OCI-LY7 (cell line): ENCODE measurements at regions not wholly inside any gene's neighbourhood (a gene's known extent, or its start where the extent isn't known, plus 50 kb on each side); places are given as distances from the start of the nearest gene placed in this dataset.

Experiments used
- BruUV-seq: library from RNA; stranded (reverse); fragments of 400-500 nt; replicated peaks from 2 replicates; lab custom pipeline; 2021; lab: Mats Ljungman, UMichigan
- CTCF ChIA-PET: fragments of 300-600 bp; sonication (Branson Sonifier 250); formaldehyde crosslinking; loops from one replicate; lab custom pipeline; 2022; ENCODE audit warnings: antibody characterized with exemption; ENCODE audit not compliant: unreplicated experiment; lab: Charles Lee
- POLR2A ChIA-PET: fragments of 300-600 bp; sonication (Branson Sonifier 250); formaldehyde crosslinking; loops from one replicate; lab custom pipeline; 2022; ENCODE audit warnings: antibody characterized with exemption; lab: Charles Lee
- DNase-seq: peaks from one replicate; pipeline ENCODE4 v3.0.0-alpha.2; 2015; ENCODE audit warnings: low spot score
- H2AFZ ChIP-seq: fragments of 200-600 bp; sonication (generic), shearing (Covaris generic); 2 replicates; pipeline ENCODE4 v1.6.1; 2014; ENCODE audit warnings: mild to moderate bottlenecking, antibody characterized with exemption, low read length, moderate library complexity
- H3K27ac ChIP-seq: fragments of 200-600 bp; sonication (generic); 2 replicates; pipeline ENCODE4 v1.5.1; 2014; ENCODE audit warnings: mixed run types, low read depth, mild to moderate bottlenecking, moderate library complexity, low read length, inconsistent platforms; ENCODE audit not compliant: poor library complexity, severe bottlenecking
- H3K36me3 ChIP-seq: fragments of 200-600 bp; sonication (generic); 2 replicates; pipeline ENCODE4 v1.6.1; 2014; ENCODE audit warnings: mild to moderate bottlenecking, antibody characterized with exemption, low read length, moderate library complexity, mixed read lengths; ENCODE audit not compliant: insufficient read depth
- H3K4me1 ChIP-seq: fragments of 200-600 bp; sonication (generic); 2 replicates; pipeline ENCODE4 v1.5.1; 2014; ENCODE audit warnings: mild to moderate bottlenecking, low read length; ENCODE audit not compliant: insufficient read depth, poor library complexity, severe bottlenecking
- H3K4me2 ChIP-seq: fragments of 200-600 bp; sonication (generic); 2 replicates; pipeline ENCODE4 v1.6.1; 2014; ENCODE audit warnings: mild to moderate bottlenecking, low read length
- H3K4me3 ChIP-seq: fragments of 200-600 bp; sonication (generic); 2 replicates; pipeline ENCODE4 v1.5.1; 2014; ENCODE audit warnings: mild to moderate bottlenecking, low read depth, low read length; ENCODE audit not compliant: poor library complexity, severe bottlenecking
- H3K79me2 ChIP-seq: fragments of 200-600 bp; sonication (generic); 2 replicates; pipeline ENCODE4 v1.6.1; 2016; ENCODE audit warnings: low read depth, mild to moderate bottlenecking, low read length, moderate library complexity, mixed read lengths; ENCODE audit not compliant: insufficient read depth
- H3K9me2 ChIP-seq: fragments of 200-600 bp; sonication (generic); 2 replicates; pipeline ENCODE4 v1.6.1; 2016; ENCODE audit warnings: mild to moderate bottlenecking, low read length, mixed read lengths; ENCODE audit not compliant: insufficient read depth
- H3K9me3 ChIP-seq: fragments of 200-600 bp; sonication (generic); 2 replicates; pipeline ENCODE4 v1.6.1; 2014; ENCODE audit warnings: mild to moderate bottlenecking, mixed run types, low read length, mixed read lengths
- H4K20me1 ChIP-seq: fragments of 200-600 bp; sonication (generic); 2 replicates; pipeline ENCODE4 v1.6.1; 2014; ENCODE audit warnings: mild to moderate bottlenecking, antibody characterized with exemption, low read length, moderate library complexity, mixed read lengths; ENCODE audit not compliant: insufficient read depth
- EZH2phosphoT487 ChIP-seq: fragments of 200-600 bp; sonication (generic); IDR thresholded peaks from 2 replicates; pipeline ENCODE4 v1.6.1; 2018; ENCODE audit warnings: low read depth, borderline replicate concordance, mild to moderate bottlenecking, mixed run types, antibody characterized with exemption, low read length, moderate library complexity, mixed read lengths
- intact Hi-C: fragments of 100-400 bp; cut with micrococcal nuclease; formaldehyde crosslinking; loops from one replicate; pipeline ENCODE4 v1.10.0; 2022; ENCODE audit not compliant: unreplicated experiment
- TF ChIP-seq, protein P1 (sequence below): fragments of 200-600 bp; sonication (generic); conservative IDR thresholded peaks from 2 replicates; pipeline ENCODE4 v1.5.1; 2014; ENCODE audit warnings: mild to moderate bottlenecking, antibody characterized with exemption, low read length, moderate library complexity, mixed read lengths

DNA sequence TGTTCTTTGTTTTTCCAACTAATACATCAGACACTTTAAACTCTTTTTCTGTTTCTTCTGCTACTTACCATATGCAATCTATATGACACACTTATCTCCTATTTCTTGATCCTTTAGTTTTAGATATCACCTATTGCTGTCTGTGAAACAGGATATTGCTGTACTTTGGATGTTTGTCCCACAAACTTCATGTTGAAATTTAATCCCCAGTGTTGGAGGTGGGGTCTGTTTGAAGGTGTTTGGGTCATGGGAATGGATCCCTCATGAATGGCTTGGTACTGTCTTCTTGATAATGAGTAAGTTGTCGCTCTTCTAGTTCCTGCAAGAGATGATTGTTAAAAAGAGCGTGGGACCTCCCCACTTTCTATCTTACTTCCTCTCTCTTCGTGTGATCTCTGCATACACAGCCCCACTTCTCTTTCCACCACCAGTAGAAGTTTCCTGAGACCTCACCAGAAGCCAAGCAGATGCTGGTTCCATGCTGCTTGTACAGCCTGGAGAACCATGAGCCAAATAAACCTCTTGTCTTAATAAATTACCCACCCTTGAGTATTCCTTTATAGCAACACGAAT, 244.2 kb downstream of the NHLRC3 start:
- no peak for DNase-seq
- Histone ChIP-seq H3K9me2 (no peaks in the 10 kb centered on the region), H3K27ac (no peak overlapping the region), H3K9me3 (0 out of 2 replicates have a peak, but pooled peaks cover 5% of the 10 kb centered on the region), H2AFZ (no peak overlapping the region), H3K4me2 (no peak overlapping the region), H3K4me3 (no peak overlapping the region), H3K36me3 (no peaks in the 10 kb centered on the region), H4K20me1 (no peaks in the 10 kb centered on the region), H3K4me1 (no peaks in the 10 kb centered on the region), H3K79me2 (no peaks in the 10 kb centered on the region)
- no TSS peak for BruUV-seq
- ChIA-PET POLR2A (no interaction called here), CTCF (no interaction called here)
- TF ChIP-seq, protein P1, sequence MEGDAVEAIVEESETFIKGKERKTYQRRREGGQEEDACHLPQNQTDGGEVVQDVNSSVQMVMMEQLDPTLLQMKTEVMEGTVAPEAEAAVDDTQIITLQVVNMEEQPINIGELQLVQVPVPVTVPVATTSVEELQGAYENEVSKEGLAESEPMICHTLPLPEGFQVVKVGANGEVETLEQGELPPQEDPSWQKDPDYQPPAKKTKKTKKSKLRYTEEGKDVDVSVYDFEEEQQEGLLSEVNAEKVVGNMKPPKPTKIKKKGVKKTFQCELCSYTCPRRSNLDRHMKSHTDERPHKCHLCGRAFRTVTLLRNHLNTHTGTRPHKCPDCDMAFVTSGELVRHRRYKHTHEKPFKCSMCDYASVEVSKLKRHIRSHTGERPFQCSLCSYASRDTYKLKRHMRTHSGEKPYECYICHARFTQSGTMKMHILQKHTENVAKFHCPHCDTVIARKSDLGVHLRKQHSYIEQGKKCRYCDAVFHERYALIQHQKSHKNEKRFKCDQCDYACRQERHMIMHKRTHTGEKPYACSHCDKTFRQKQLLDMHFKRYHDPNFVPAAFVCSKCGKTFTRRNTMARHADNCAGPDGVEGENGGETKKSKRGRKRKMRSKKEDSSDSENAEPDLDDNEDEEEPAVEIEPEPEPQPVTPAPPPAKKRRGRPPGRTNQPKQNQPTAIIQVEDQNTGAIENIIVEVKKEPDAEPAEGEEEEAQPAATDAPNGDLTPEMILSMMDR: no peak
- TF ChIP-seq EZH2phosphoT487: no peak
- intact Hi-C loops: no loop called here

DNA sequence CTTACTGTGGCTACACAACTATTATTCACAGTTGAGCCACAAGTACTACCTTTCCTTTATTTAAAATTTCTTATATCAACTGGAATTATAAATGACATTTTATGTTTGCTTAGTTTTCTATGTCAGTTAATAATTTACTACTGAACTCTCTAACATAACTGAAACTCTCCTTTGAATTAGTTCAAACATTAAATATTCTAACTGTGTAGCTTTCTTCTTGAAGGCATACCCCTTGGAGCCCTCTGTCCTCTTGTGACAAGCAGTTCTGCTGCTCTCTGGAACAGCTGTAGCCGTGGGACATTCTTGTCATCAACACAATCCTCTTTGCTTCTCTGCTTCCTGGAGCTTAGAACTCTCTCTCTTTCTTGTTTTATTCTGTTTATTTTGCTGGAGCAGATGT, 244.8 kb downstream of the NHLRC3 start:
- Histone ChIP-seq H3K4me2 (no peak overlapping the region), H3K36me3 (no peaks in the 10 kb centered on the region), H3K9me3 (0 out of 2 replicates have a peak, but pooled peaks cover 11% of the 10 kb centered on the region), H3K27ac (no peak overlapping the region), H3K79me2 (no peaks in the 10 kb centered on the region), H4K20me1 (no peaks in the 10 kb centered on the region), H2AFZ (no peak overlapping the region), H3K9me2 (no peaks in the 10 kb centered on the region), H3K4me3 (no peak overlapping the region), H3K4me1 (no peaks in the 10 kb centered on the region)
- ChIA-PET CTCF (no interaction called here), POLR2A (no interaction called here)
- BruUV-seq: no TSS peak
- TF ChIP-seq, protein P1: no peak
- TF ChIP-seq EZH2phosphoT487: no peak
- intact Hi-C loops: no loop called here
- DNase-seq: no peak

DNA sequence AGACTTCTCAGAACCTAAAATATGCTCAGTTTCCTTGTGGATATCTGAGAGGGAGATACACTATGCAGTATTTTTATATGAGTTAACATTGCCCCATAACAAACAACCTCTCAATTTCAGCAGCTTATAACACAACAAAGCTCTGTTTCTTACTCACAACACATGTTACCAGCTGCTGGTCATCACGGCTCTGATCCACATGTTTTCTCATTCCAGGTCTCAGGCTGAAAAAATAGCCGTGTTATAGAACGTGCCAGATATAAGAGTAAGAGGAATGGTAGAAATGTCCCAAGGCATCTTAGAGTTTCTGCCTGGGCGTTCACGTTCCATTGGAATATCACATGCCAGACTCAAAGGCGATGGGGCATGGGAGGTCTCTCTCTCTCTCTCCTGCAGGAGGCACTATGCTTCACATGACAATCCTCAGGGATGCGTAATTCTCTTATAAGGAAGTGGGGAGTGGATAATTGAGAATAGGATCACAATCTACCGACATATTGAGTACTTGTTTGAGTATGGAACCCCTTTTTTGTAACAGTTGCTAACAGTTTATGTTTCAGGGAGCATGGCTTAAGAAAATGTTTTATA, 246.6 kb downstream of the NHLRC3 start:
- H4K20me1 ChIP-seq: no peaks in the 10 kb centered on the region
- no peaks in the 10 kb centered on the region for H3K36me3 ChIP-seq
- H3K27ac ChIP-seq: no peak overlapping the region
- no peak overlapping the region for H3K4me2 ChIP-seq
- H3K4me3 ChIP-seq: no peak overlapping the region
- ChIA-PET CTCF (no interaction called here), POLR2A (no interaction called here)
- intact Hi-C loops: no loop called here
- no peak for TF ChIP-seq EZH2phosphoT487
- TF ChIP-seq, protein P1: peak; percentile 25; the same call in 1 of the 2 replicates
- no peaks in the 10 kb centered on the region for H3K9me2 ChIP-seq
- H3K79me2 ChIP-seq: no peaks in the 10 kb centered on the region
- no peak overlapping the region for H2AFZ ChIP-seq
- H3K4me1 ChIP-seq: no peaks in the 10 kb centered on the region
- no TSS peak for BruUV-seq
- 0 out of 2 replicates have a peak, but pooled peaks cover 12% of the 10 kb centered on the region for H3K9me3 ChIP-seq
- no peak for DNase-seq
